HG02840 (cell line): ENCODE measurements at regions not wholly inside any gene's neighbourhood (a gene's known extent, or its start where the extent isn't known, plus 50 kb on each side); places are given as distances from the start of the nearest gene placed in this dataset.
A peak's percentile ranks its signal among the peaks of the same experiment; 100 is the strongest.
"Not testable (repeated sequence)": the region's sequence is repeated elsewhere in the genome, so short reads cannot be mapped to it uniquely, and the experiment has no call there.

ENCODE experiments used
- ATAC-seq: cut with Tn5 transposase; IDR thresholded peaks from one replicate; pipeline ENCODE4 v1.9.1; 2021; ENCODE audit warnings: mild to moderate bottlenecking, moderate library complexity, moderate number of reproducible peaks; ENCODE audit not compliant: unreplicated experiment, low FRiP score

DNA sequence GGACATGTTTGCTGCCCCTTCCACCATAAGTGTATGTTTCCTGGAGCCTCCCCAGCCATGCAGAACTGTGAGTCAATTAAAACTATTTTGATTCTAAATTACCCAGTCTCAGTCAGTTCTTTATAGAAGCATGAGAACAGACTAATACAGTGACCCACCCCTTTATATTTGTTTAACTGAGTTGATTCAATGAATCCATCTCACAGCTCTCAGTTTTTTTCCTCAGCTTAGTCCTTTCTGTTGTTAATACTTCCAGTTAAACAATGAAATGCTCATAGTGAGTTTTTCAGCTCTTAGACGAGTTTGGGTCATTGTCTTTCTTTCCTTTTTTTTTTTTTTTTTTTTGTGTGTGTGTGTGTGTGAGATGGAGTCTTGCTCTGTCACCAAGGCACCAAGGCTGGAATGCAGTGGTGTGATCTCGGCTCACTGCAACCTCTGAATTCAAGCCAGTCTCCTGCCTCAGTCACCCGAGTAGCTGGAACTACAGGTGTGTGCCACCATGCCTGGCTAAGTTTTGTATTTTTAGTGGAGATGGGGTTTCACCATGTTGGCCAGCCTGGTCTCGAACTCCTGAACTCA lies 627.4 kb downstream of the SPATA31A7 start:
- ATAC-seq = not testable (repeated sequence)

DNA sequence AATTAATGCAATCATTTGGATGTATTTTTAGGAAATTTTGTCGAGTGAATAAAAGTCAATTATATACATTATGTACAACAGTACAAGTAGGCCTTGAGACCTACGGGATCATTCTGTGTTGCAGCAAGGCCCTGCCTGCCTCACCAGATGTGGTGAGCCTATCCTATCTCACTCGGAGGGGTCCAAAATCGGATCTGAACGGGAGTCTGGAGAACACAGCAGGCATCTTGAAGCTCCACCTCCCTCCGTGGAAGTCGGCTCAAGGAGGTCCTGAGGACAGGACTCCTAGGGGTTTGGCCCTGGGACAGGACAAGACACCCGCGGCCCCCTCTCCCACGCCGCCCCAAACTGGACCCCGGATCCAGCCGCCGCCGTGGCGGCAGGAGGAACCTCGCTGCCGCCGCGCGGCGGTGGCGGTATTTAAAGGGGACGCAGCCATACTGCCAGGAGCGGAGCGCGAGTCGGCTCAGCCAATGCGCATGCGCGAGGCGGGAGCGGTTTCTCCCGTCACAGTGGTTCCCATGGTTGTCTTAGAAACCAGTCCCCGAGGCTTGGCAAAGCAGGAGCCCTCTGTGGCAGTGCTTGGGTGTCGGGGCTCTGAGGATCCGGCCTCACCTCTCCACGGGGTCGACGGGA lies 663.9 kb downstream of the SPATA31A7 start:
- ATAC-seq = not testable (repeated sequence)

DNA sequence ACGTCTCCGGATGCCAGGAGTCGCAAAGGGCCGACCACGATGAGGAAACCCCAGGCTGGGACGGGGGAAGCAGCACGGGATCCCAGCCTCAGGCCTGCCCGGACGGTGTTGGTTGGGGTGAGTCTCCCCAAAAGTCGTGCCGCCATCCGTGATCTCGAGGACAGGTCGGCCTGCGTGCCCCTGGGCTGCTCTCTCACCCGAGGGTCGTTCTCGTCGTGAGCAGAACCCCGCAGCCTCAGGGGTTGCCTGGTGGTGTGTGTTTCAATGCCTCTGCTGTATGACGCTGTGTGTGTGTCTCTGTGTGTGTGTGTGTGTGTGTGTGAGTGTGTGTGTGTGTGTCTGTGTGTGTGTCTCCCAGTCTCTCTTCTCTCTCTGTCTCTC lies 664.4 kb downstream of the SPATA31A7 start:
- not testable (repeated sequence) for ATAC-seq

DNA sequence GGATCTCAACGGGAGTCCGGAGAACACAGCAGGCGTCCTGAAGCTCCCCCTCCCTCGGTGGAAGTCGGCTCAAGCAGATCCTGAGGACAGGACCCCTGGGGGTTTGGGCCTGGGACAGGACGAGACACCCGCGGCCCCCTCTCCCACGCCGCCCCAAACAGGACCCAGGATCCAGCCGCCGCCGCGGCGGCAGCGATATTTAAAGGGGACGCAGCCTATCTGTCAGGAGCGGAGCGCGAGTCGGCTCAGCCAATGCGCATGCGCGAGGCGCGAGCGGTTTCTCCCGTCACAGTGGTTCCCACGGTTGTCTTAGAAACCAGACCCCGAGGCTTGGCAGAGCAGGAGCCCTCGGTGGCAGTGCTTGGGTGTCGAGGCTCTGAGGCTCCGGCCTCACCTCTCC lies 666.4 kb downstream of the SPATA31A7 start:
- peak; percentile 70 for ATAC-seq

DNA sequence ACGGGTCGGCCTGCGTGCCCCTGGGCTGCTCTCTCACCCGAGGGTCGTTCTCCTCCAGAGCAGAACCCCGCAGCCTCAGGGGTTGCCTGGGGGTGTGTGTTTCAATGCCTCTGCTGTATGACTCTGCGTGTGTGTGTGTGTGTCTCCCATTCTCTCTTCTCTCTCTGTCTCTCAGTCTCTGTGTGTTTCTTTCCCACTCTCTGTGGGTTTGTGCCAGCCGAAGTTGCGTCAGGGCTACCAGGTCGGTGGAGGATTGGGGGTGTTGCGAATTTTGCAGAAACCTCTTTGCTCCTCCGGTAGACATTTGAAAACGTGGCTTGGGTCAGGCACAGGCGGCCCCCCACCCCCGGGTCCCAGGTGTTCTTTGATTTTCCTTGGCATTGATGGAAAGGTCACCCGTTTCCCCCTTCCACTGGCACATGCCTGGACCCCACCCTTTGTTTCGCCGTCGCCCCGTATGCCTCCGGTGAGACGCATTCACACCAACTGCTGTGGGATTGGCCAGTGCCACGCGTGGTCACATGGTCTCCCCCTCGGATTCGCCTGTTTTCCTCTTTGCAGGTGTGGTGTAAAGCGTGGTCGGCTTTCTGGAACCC lies 667.1 kb downstream of the SPATA31A7 start:
- not testable (repeated sequence) for ATAC-seq

DNA sequence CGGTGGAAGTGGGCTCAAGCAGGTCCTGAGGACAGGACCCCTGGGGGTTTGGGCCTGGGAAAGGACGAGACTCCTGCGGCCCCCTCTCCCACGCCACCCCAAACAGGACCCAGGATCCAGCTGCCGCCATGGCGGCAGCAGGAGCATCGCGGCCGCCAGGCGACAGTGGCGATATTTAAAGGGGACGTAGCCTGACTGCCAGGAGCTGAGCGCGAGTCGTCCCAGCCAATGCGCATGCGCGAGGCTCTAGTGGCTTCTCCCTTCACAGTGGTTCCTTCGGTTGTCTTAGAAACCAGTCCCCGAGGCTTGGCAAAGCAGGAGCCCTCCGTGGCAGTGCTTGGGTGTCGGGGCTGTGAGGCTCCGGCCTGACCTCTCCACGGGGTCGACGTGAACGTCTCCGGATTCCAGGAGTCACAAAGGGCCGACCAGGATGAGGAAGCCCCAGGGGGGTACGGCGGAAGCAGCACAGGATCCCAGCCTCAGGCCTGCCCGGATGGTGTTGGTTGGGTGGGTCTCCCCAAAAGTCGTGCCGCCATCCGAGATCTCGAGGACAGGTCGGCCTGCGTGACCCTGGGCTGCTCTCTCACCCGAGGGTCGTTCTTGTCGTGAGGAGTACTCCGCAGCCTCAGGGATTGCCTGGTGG lies 668.0 kb downstream of the SPATA31A7 start:
- peak; percentile 89 for ATAC-seq

DNA sequence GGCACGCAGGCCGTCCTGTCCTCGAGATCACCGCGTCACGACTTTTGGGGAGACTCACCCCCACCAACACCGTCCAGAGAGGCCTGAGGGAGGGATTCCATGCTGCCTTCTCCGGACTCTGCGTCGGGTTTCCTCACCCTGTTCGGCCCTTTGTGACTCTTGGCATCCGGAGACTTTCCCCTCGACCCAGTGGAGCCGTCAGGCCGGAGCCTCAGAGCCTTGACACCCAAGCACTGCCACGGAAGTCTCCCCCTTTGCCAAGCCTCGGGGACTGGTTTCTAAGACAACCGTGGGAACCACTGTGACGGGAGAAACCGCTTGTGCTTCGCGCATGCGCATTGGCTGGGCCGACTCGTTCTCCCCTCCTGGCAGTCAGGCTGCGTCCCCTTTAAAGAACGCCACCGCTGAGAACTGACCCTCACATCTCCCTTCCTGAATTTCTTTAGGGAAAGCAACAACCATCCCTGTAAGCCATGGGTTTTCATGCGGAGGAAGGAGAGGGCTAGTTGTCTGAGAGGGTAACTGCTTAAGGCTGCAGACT lies 672.7 kb downstream of the SPATA31A7 start:
- ATAC-seq = not testable (repeated sequence)

DNA sequence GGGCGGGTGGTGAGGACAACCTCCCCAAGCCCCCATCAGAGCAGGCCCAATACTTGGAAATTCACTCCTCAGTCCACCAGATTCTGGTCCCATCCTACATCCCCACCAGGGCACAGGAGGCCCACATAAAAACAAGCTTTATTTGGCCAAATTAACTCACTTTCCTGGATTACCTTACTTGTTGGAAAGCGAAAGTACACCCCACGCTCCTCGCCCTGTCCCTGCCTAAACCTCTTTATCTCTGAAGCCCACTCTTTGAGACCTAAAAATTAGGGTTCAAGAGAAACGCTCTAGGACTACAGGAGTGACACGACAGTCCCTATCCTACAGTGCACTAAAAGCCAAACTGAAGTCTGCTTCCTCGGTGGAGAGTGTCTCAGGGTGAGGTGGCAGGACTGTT lies 674.6 kb downstream of the SPATA31A7 start:
- ATAC-seq = not testable (repeated sequence)

DNA sequence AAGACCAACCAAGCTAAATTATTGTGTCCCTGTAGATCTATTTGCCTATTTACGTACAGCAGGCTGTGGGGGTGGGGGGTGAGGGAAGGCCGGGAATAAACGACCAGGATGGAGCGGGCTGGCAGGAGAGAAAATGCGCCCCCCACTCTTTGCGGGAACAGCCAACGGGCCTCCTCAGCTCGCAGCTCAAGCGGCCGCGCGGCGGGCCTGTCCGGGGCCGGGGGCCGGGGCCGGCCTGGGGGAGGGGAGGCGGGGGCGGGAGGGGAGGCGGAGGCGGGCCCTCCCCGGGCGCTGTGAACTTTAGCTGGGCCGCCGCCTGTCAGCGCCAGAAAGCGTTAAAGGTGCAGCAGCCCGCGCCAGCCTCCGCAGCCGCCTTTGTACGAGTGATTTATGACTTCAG lies 679.1 kb downstream of the SPATA31A7 start:
- not testable (repeated sequence) for ATAC-seq

DNA sequence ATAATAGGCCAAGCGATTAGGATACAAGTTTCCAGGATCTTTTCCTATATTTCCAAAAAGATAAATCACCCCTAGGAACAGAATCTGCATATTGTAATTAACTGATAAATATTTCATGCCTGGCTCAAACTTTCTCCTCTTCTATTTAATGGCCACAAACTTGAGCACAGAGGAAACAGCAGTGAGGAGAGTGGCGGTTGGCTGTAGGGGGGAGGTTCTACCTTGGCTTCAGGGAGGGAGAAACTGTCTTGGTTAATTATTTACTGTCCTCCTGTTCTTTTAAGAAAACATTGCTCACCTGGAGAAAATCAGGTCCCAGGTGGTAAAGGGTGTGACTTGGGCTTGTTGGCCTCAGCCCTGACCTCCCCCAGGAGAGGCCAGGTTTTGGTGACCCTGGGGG lies 682.5 kb downstream of the SPATA31A7 start:
- not testable (repeated sequence) for ATAC-seq
